Amygdala (tissue), 56 donors: ENCODE measurements at regions not wholly inside any gene's neighbourhood (a gene's known extent, or its start where the extent isn't known, plus 50 kb on each side); places are given as distances from the start of the nearest gene placed in this dataset.

Experiments
- DNase-seq, 56 donors: peaks; one replicate each; lab custom pipeline; 2025; lab: John Stamatoyannopoulos, UW

GRCh38 chr3:83882701-83883100, 1076.1 kb upstream of the CADM2 start:
- DNase-seq: no peak

GRCh38 chr3:83890039-83890762, 1068.6 kb upstream of the CADM2 start:
- DNase-seq: no peak

- DNase-seq: peak in 2 of 56 donors; percentile 0 to 8
These were observed 1068.0 kb upstream of the CADM2 start for GRCh38 chr3:83890763-83891135.

- DNase-seq: no peak
These were observed 1064.6 kb upstream of the CADM2 start for GRCh38 chr3:83894223-83894622.

- no peak for DNase-seq
These were observed 1062.9 kb upstream of the CADM2 start for GRCh38 chr3:83895892-83896291.

- no peak for DNase-seq
These were observed 1055.8 kb upstream of the CADM2 start for GRCh38 chr3:83902787-83903533.

GRCh38 chr3:83913381-83913780, 1045.4 kb upstream of the CADM2 start:
- DNase-seq: no peak

GRCh38 chr3:83926291-83926690, 1032.5 kb upstream of the CADM2 start:
- no peak for DNase-seq

- DNase-seq: no peak
These were observed 1030.4 kb upstream of the CADM2 start for GRCh38 chr3:83928391-83928790.

GRCh38 chr3:83928903-83929302, 1029.9 kb upstream of the CADM2 start:
- DNase-seq: no peak

- DNase-seq: no peak
These were observed 1024.4 kb upstream of the CADM2 start for GRCh38 chr3:83934192-83935021.

- DNase-seq: no peak
These were observed 1020.3 kb upstream of the CADM2 start for GRCh38 chr3:83938491-83938890.

- no peak for DNase-seq
These were observed 1016.6 kb upstream of the CADM2 start for GRCh38 chr3:83941990-83942745.

GRCh38 chr3:83946049-83946448, 1012.7 kb upstream of the CADM2 start:
- no peak for DNase-seq

GRCh38 chr3:83946554-83946953, 1012.2 kb upstream of the CADM2 start:
- DNase-seq: no peak

- no peak for DNase-seq
These were observed 1010.0 kb upstream of the CADM2 start for GRCh38 chr3:83948771-83949170.

- peak in 1 of 56 donors; percentile 0 for DNase-seq
These were observed 1005.2 kb upstream of the CADM2 start for GRCh38 chr3:83953417-83954089.

GRCh38 chr3:83956431-83956830, 1002.4 kb upstream of the CADM2 start:
- no peak for DNase-seq

GRCh38 chr3:83968356-83968755, 990.4 kb upstream of the CADM2 start:
- DNase-seq: no peak

GRCh38 chr3:83971666-83972065, 987.1 kb upstream of the CADM2 start:
- DNase-seq: no peak
